GM23248 (cell line): ENCODE measurements at regions not wholly inside any gene's neighbourhood (a gene's known extent, or its start where the extent isn't known, plus 50 kb on each side); places are given as distances from the start of the nearest gene placed in this dataset.
"Not testable (repeated sequence)": the region's sequence is repeated elsewhere in the genome, so short reads cannot be mapped to it uniquely, and the experiment has no call there.

Experiments used
- DNase-seq: peaks from one replicate; pipeline ENCODE4 v3.0.0-alpha.2; 2015
- H2AFZ ChIP-seq: fragments of 200-600 bp; sonication (generic); 2 replicates; pipeline ENCODE4 v1.6.1; 2016; ENCODE audit warnings: antibody characterized with exemption
- H3F3A ChIP-seq: fragments of 200-600 bp; sonication (generic); 2 replicates; pipeline ENCODE4 v1.6.1; 2016; ENCODE audit warnings: mild to moderate bottlenecking, antibody characterized with exemption, mixed run types; ENCODE audit not compliant: insufficient read depth
- H3K27ac ChIP-seq: fragments of 200-600 bp; sonication (generic); 2 replicates; pipeline ENCODE4 v1.5.1; 2016; ENCODE audit warnings: mild to moderate bottlenecking
- H3K27me3 ChIP-seq: fragments of 200-600 bp; sonication (generic); replicated peaks from 2 replicates; pipeline ENCODE4 v1.6.1; 2016; ENCODE audit warnings: mild to moderate bottlenecking; ENCODE audit not compliant: insufficient read depth
- H3K36me3 ChIP-seq: fragments of 200-600 bp; sonication (generic); 2 replicates; pipeline ENCODE4 v1.6.1; 2016; ENCODE audit warnings: low read depth, mild to moderate bottlenecking
- H3K4me1 ChIP-seq: fragments of 200-600 bp; sonication (generic); 2 replicates; pipeline ENCODE4 v1.6.1; 2016; ENCODE audit warnings: mild to moderate bottlenecking; ENCODE audit not compliant: insufficient read depth
- H3K4me2 ChIP-seq: fragments of 200-600 bp; sonication (generic); one replicate; pipeline ENCODE4 v1.6.1; 2016; ENCODE audit warnings: mild to moderate bottlenecking; ENCODE audit not compliant: unreplicated experiment
- H3K4me3 ChIP-seq: fragments of 200-600 bp; sonication (generic); 2 replicates; pipeline ENCODE4 v1.5.1; 2016; ENCODE audit warnings: mild to moderate bottlenecking
- H3K79me2 ChIP-seq: fragments of 200-600 bp; sonication (generic); 2 replicates; pipeline ENCODE4 v1.6.1; 2016; ENCODE audit warnings: mild to moderate bottlenecking; ENCODE audit not compliant: insufficient read depth
- H3K9ac ChIP-seq: fragments of 200-600 bp; sonication (generic); 2 replicates; pipeline ENCODE4 v1.6.1; 2016; ENCODE audit warnings: mild to moderate bottlenecking
- H3K9me2 ChIP-seq: fragments of 200-600 bp; sonication (generic); 2 replicates; pipeline ENCODE4 v1.6.1; 2016; ENCODE audit warnings: mixed run types, mild to moderate bottlenecking, moderate library complexity; ENCODE audit not compliant: insufficient read depth
- H3K9me3 ChIP-seq: fragments of 200-600 bp; sonication (generic); one replicate; pipeline ENCODE4 v1.6.1; 2017; ENCODE audit warnings: low read depth
- H4K20me1 ChIP-seq: fragments of 200-600 bp; sonication (generic); 2 replicates; pipeline ENCODE4 v1.6.0; 2016; ENCODE audit not compliant: insufficient read depth
- EZH2 ChIP-seq: fragments of 200-600 bp; sonication (generic); IDR thresholded peaks from 2 replicates; pipeline ENCODE4 v1.6.1; 2018; ENCODE audit warnings: antibody characterized with exemption, mild to moderate bottlenecking; ENCODE audit not compliant: insufficient read depth, poor library complexity, severe bottlenecking
- EZH2phosphoT487 ChIP-seq: fragments of 200-600 bp; sonication (generic); IDR thresholded peaks from 2 replicates; pipeline ENCODE4 v1.6.1; 2018; ENCODE audit warnings: antibody characterized with exemption, moderate library complexity, mild to moderate bottlenecking, low read depth; ENCODE audit not compliant: insufficient read depth
- WGBS, 2 experiments: methylation state at CpG; one replicate each; pipeline ENCODE4 v1.1.6; 2015 to 2017; ENCODE audit warnings: low lambda C conversion rate in 2 of 2, low coverage in 1 of 2; ENCODE audit errors: missing lambda C conversion rate in 2 of 2; 5-methylcytosine and 5-hydroxymethylcytosine counted together
- in situ Hi-C: fragments of 300-500 bp; cut with MboI; formaldehyde crosslinking; loops from 2 replicates; pipeline ENCODE4 v1.15.0; 2020

DNA sequence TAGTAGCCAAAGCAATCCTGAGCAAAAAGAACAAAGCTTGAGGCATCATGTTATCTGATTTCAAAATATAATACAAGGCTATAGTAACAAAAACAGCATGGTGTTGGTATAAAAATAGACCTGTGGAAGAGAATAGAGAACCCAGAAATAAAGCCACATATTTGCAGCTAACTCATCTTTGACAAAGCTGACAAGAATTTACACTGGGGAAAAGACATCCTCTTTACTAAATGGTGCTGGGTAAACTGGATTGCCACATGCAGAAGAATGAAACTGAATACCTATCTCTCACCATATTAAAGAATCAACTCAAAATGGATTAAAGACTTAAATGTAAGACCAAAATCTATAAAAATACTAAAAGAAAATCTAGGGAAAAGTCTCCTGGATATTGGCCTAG lies 59.5 kb upstream of the CD55 start:
- H2AFZ ChIP-seq = no peak overlapping the region
- no peaks in the 10 kb centered on the region for H3K27me3 ChIP-seq
- TF ChIP-seq EZH2phosphoT487 (no peak), EZH2 (no peak)
- no peak for DNase-seq
- no peak overlapping the region for H3K27ac ChIP-seq
- H4K20me1 ChIP-seq = no peaks in the 10 kb centered on the region
- no peaks in the 10 kb centered on the region for H3K9me2 ChIP-seq
- H3K79me2 ChIP-seq = no peaks in the 10 kb centered on the region
- no peaks in the 10 kb centered on the region for H3K36me3 ChIP-seq
- in situ Hi-C loops = no loop called here
- no peak overlapping the region for H3K4me2 ChIP-seq
- no peaks in the 10 kb centered on the region for H3K4me1 ChIP-seq
- no peak overlapping the region for H3K4me3 ChIP-seq
- H3K9ac ChIP-seq = no peak overlapping the region
- H3F3A ChIP-seq = no peaks in the 10 kb centered on the region
- H3K9me3 ChIP-seq = no peaks in the 10 kb centered on the region

DNA sequence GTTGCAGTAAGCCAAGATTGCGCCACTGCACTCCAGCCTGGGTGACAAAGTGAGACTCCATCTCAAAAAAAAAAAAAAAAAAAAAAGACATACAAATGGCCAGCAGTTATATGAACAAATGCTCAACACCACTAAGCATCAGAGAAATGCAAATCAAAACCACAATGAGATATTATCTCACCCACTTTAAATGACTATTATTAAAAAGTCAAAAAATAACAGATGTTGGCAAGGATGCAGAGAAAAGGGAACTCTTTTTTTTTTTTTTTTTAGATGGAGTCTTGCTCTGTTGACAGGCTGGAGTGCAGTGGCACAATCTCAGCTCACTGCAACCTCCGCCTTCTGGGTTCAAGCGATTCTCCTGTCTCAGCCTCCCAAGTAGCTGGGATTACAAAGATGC lies 58.6 kb upstream of the CD55 start:
- H2AFZ ChIP-seq, H3K36me3 ChIP-seq, H3K27ac ChIP-seq, H3K9ac ChIP-seq, H3K4me1 ChIP-seq, H3K9me2 ChIP-seq, H3K27me3 ChIP-seq, H3K4me2 ChIP-seq, DNase-seq, H4K20me1 ChIP-seq, H3K4me3 ChIP-seq, H3K79me2 ChIP-seq, H3F3A ChIP-seq, H3K9me3 ChIP-seq, in situ Hi-C loops: not testable (repeated sequence)
- WGBS, 2 experiments = 69 to 82% methylated on average over 3 of the region's 3 CpGs

DNA sequence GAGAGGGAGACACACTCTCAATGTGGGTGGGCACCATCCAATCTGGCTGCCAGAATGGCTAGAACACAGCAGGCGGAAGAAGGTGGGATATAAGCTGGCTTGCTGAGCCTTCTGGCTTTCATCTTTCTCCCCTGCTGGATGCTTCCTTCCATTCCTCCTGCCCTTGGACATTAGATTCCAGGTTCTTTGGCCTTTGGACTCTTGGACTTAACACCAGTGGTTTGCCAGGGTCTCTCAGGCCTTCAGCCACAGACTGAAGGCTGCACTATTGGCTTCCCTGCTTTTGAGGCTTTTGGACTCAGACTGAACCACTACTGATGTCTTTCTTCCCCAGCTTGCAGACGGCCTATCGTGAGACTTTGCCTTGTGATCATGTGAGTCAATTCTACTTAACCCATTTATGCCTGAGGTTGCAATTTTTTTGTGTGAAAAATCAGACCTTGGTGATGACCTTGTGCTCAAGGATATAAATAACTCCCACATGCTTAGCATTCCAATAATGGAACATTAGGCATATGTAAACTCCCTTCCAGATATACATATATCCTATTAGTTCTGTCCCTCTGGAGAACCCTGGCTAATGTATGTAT lies 56.7 kb upstream of the CD55 start:
- in situ Hi-C loops = no loop called here
- no peak for TF ChIP-seq EZH2phosphoT487
- no peak for TF ChIP-seq EZH2
- H3K4me2 ChIP-seq = no peak overlapping the region
- no peak overlapping the region for H3K4me3 ChIP-seq
- 31 to 37% methylated on average over 3 of the region's 3 CpGs for WGBS, 2 experiments
- no peak overlapping the region for H2AFZ ChIP-seq
- no peaks in the 10 kb centered on the region for H3K27me3 ChIP-seq
- no peaks in the 10 kb centered on the region for H3K79me2 ChIP-seq
- H3F3A ChIP-seq = no peaks in the 10 kb centered on the region
- no peaks in the 10 kb centered on the region for H3K4me1 ChIP-seq
- no peaks in the 10 kb centered on the region for H4K20me1 ChIP-seq
- H3K9me2 ChIP-seq = no peaks in the 10 kb centered on the region
- H3K9me3 ChIP-seq = no peaks in the 10 kb centered on the region
- H3K9ac ChIP-seq = no peak overlapping the region
- H3K36me3 ChIP-seq = no peaks in the 10 kb centered on the region
- no peak for DNase-seq
- H3K27ac ChIP-seq = no peak overlapping the region

DNA sequence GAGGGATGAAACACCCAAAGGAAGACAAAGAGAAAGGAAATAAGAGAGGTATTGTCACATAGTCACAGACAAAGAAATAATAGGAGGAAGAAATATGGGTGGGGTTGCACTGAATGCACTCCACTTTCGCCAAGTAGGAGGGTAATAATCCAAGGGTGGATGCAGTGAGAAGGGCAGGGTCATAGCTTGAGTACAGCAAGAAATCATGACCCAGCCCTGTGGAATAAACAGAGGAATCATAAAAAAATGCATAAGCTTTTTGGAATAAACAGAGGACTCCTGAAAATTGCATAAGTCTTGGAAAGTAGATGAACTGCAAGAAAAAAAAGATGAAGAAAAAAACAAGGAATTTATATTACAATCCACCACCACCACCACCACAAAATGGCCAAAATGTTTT lies 53.1 kb upstream of the CD55 start:
- Histone ChIP-seq H3K9ac (no peak overlapping the region), H3F3A (no peaks in the 10 kb centered on the region), H3K79me2 (no peaks in the 10 kb centered on the region), H3K27ac (no peak overlapping the region), H3K4me3 (no peak overlapping the region), H3K9me2 (no peaks in the 10 kb centered on the region), H3K4me2 (no peak overlapping the region), H3K36me3 (no peaks in the 10 kb centered on the region), H3K4me1 (no peaks in the 10 kb centered on the region), H4K20me1 (no peaks in the 10 kb centered on the region), H2AFZ (no peak overlapping the region), H3K27me3 (no peaks in the 10 kb centered on the region), H3K9me3 (no peaks in the 10 kb centered on the region)
- in situ Hi-C loops = no loop called here
- TF ChIP-seq EZH2 (no peak), EZH2phosphoT487 (no peak)
- no peak for DNase-seq
- WGBS, 2 experiments = 13 to 15% methylated on average over 1 of the region's 1 CpG

DNA sequence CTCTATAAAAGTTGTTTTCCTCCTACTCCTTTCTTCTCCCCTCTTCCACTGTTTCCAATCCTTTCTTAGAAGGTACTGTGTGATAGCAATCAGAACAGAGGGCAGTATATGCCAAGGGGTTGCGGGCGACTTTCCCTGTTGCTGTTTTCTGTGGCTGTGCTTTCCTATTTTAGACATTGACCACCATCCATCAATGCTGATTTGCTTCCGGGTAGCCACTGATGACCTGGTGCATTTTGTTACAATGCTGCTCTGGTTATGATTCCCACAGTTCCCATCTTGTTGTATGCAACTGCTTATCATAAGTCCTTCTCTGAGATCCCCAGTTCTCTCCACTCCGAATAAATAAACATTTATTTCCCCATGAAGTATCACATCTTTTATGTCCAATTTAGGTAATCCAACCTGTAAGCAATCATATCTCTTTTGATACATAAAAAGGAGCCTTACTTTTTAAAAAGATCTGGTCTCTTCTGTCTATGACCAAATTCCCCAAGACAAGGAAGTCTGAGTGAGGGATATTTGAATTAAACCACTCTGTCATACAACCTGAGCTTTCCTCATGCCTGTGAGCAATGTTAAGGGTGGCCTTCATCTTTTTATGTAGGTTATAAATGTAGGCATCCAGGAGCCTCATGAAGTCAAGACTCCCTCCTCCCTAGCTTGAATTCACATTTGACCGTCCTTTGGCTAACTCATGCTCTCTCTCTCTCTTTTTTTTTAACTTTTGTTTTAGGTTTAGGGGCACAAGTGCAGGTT lies 52.5 kb upstream of the CD55 start:
- Histone ChIP-seq H3K4me2 (no peak overlapping the region), H3K4me3 (no peak overlapping the region), H3F3A (no peaks in the 10 kb centered on the region), H3K27me3 (no peaks in the 10 kb centered on the region), H4K20me1 (no peaks in the 10 kb centered on the region), H3K36me3 (no peaks in the 10 kb centered on the region), H2AFZ (no peak overlapping the region), H3K9ac (no peak overlapping the region), H3K9me2 (no peaks in the 10 kb centered on the region), H3K27ac (no peak overlapping the region), H3K9me3 (no peaks in the 10 kb centered on the region), H3K79me2 (no peaks in the 10 kb centered on the region), H3K4me1 (no peaks in the 10 kb centered on the region)
- 55 to 58% methylated on average over 5 of the region's 5 CpGs for WGBS, 2 experiments
- in situ Hi-C loops = no loop called here
- no peak for DNase-seq
- no peak for TF ChIP-seq EZH2
- TF ChIP-seq EZH2phosphoT487 = no peak
